CD14-positive monocyte (primary cell): ENCODE measurements at regions not wholly inside any gene's neighbourhood (a gene's known extent, or its start where the extent isn't known, plus 50 kb on each side); places are given as distances from the start of the nearest gene placed in this dataset.

Source experiments
- DNase-seq, 3 donors: peaks; one replicate each; pipeline ENCODE4 v3.0.0-alpha.2; 2011 to 2022
- H2AFZ ChIP-seq: 2 replicates; pipeline ENCODE4 v1.6.0; 2012; ENCODE audit warnings: mild to moderate bottlenecking, low read depth, low read length, inconsistent platforms; ENCODE audit not compliant: insufficient read depth, poor library complexity, severe bottlenecking
- H3K27ac ChIP-seq, 2 donors: 1 replicate in 1 of 2; 2 replicates in 1 of 2; pipeline ENCODE4 v1.5.1; 2012 to 2013; ENCODE audit warnings: low read length in 2 of 2, control low read depth in 1 of 2, inconsistent platforms in 1 of 2, low read depth in 1 of 2, mild to moderate bottlenecking in 1 of 2
- H3K27me3 ChIP-seq, 2 donors: one replicate each; pipeline versions ENCODE4 v1.6.0 to v1.6.1; 2011 to 2013; ENCODE audit warnings: low read length in 2 of 2; ENCODE audit not compliant: control insufficient read depth in 2 of 2, insufficient read depth in 2 of 2
- H3K36me3 ChIP-seq, 2 donors: replicated peaks in 1 of 2; 1 replicate in 1 of 2; 2 replicates in 1 of 2; pipeline versions ENCODE4 v1.5.1 to v1.6.1; 2012 to 2013; ENCODE audit warnings: low read length in 2 of 2, control low read depth in 1 of 2, inconsistent platforms in 1 of 2, mild to moderate bottlenecking in 1 of 2; ENCODE audit not compliant: insufficient read depth in 2 of 2, control insufficient read depth in 1 of 2
- H3K4me1 ChIP-seq, 2 donors: 1 replicate in 1 of 2; 2 replicates in 1 of 2; pipeline versions ENCODE4 v1.5.1 to v1.6.1; 2012 to 2013; ENCODE audit warnings: low read length in 2 of 2, control low read depth in 1 of 2, inconsistent platforms in 1 of 2, mild to moderate bottlenecking in 1 of 2, moderate library complexity in 1 of 2; ENCODE audit not compliant: insufficient read depth in 2 of 2, control insufficient read depth in 1 of 2
- H3K4me2 ChIP-seq: replicated peaks from 2 replicates; pipeline ENCODE3; 2012; ENCODE audit warnings: low read length, moderate library complexity, mild to moderate bottlenecking; ENCODE audit not compliant: poor library complexity, severe bottlenecking; ENCODE audit errors: extremely low read depth
- H3K4me3 ChIP-seq, 3 experiments: fragments of 200-600 bp in 1 of 3; sonication (generic) in 1 of 3; replicated peaks in 1 of 3; 1 replicate in 2 of 3; 2 replicates in 1 of 3; pipeline ENCODE4 v1.5.1; 2011 to 2013; ENCODE audit warnings: low read length in 3 of 3, mild to moderate bottlenecking in 3 of 3, control low read depth in 2 of 3, low read depth in 2 of 3, inconsistent platforms in 1 of 3, moderate library complexity in 1 of 3
- H3K79me2 ChIP-seq: 2 replicates; pipeline ENCODE4 v1.6.0; 2012; ENCODE audit warnings: mild to moderate bottlenecking, control low read depth, inconsistent platforms, low read length, moderate library complexity; ENCODE audit not compliant: insufficient read depth
- H3K9ac ChIP-seq: 2 replicates; pipeline ENCODE4 v1.6.0; 2017; ENCODE audit warnings: low read length, mild to moderate bottlenecking; ENCODE audit not compliant: insufficient read depth, poor library complexity, severe bottlenecking
- H3K9me3 ChIP-seq, 2 donors: replicated peaks in 1 of 2; 1 replicate in 1 of 2; 2 replicates in 1 of 2; pipeline versions ENCODE4 v1.5.1 to v1.6.1; 2012 to 2013; ENCODE audit warnings: low read length in 2 of 2, control low read depth in 1 of 2; ENCODE audit not compliant: control insufficient read depth in 1 of 2, insufficient read depth in 1 of 2
- H4K20me1 ChIP-seq: 2 replicates; pipeline ENCODE4 v1.6.0; 2012; ENCODE audit warnings: mild to moderate bottlenecking, low read length, control low read depth, moderate library complexity; ENCODE audit not compliant: insufficient read depth
- H3K27ac Mint-ChIP-seq, 7 donors: one replicate each; pipeline ENCODE4 v1.8.0; 2020; ENCODE audit warnings: mild to moderate bottlenecking in 7 of 7, mixed read lengths in 7 of 7, moderate library complexity in 6 of 7, inconsistent platforms in 2 of 7
- H3K27me3 Mint-ChIP-seq, 3 donors: one replicate each; pipeline ENCODE4 v1.8.0; 2021 to 2022; ENCODE audit warnings: low read depth in 3 of 3, mild to moderate bottlenecking in 3 of 3, mixed read lengths in 3 of 3, moderate library complexity in 3 of 3, inconsistent platforms in 1 of 3
- H3K36me3 Mint-ChIP-seq, 2 donors: one replicate each; pipeline ENCODE4 v1.8.0; 2020; ENCODE audit warnings: mixed read lengths in 2 of 2, inconsistent platforms in 1 of 2, mild to moderate bottlenecking in 1 of 2
- H3K4me1 Mint-ChIP-seq: one replicate; pipeline ENCODE4 v1.8.0; 2020; ENCODE audit warnings: mild to moderate bottlenecking, mixed read lengths
- H3K4me3 Mint-ChIP-seq, 2 donors: one replicate each; pipeline ENCODE4 v1.8.0; 2020; ENCODE audit warnings: mild to moderate bottlenecking in 2 of 2, mixed read lengths in 2 of 2, moderate library complexity in 1 of 2
- H3K9me3 Mint-ChIP-seq, 7 donors: one replicate each; pipeline ENCODE4 v1.8.0; 2020 to 2022; ENCODE audit warnings: mixed read lengths in 7 of 7, mild to moderate bottlenecking in 6 of 7, moderate library complexity in 6 of 7, inconsistent platforms in 2 of 7
- CTCF ChIP-seq: fragments of 200-600 bp; IDR thresholded peaks from one replicate; pipeline ENCODE4 v1.8.0; 2022; ENCODE audit warnings: antibody characterized with exemption, mild to moderate bottlenecking
- WGBS: methylation state at CpG from one replicate; pipeline ENCODE4 v1.1.5; 2013; ENCODE audit warnings: missing lambda C conversion rate; ENCODE audit not compliant: insufficient coverage; 5-methylcytosine and 5-hydroxymethylcytosine counted together
- intact Hi-C, 2 donors: fragments of 100-400 bp; cut with micrococcal nuclease; formaldehyde crosslinking; loops; one replicate each; pipeline versions ENCODE4 v1.15.0 to v1.15.1; 2023

- Mint-ChIP-seq H3K9me3 (no peaks in the 10 kb centered on the region), H3K4me3 (no peak overlapping the region), H3K36me3 (no peaks in the 10 kb centered on the region), H3K4me1 (no peaks in the 10 kb centered on the region), H3K27ac (no peak overlapping the region), H3K27me3 (peaks cover 0 to 4% (median 1%) of the 10 kb centered on the region in 3 donors)
- no peaks in the 10 kb centered on the region for H3K9me3 ChIP-seq
- H3K27ac ChIP-seq, result no peak overlapping the region
- no peak for DNase-seq
- H2AFZ ChIP-seq, result no peak overlapping the region
- no peak overlapping the region for H3K4me2 ChIP-seq
- H3K4me1 ChIP-seq, result no peaks in the 10 kb centered on the region
- intact Hi-C loops, result no loop called here
- H3K4me3 ChIP-seq, result no peak overlapping the region
- TF ChIP-seq CTCF, result no peak
- H3K27me3 ChIP-seq, result no peaks in the 10 kb centered on the region
- no CpG with 5 or more reads among the region's 1 CpG for WGBS
- no peak overlapping the region for H3K9ac ChIP-seq
- H3K79me2 ChIP-seq, result no peaks in the 10 kb centered on the region
- H3K36me3 ChIP-seq, result no peaks in the 10 kb centered on the region
- H4K20me1 ChIP-seq, result no peaks in the 10 kb centered on the region
These were observed 162.3 kb downstream of the TUSC7 start for GRCh38 chr3:116871905-116872304.

DNA sequence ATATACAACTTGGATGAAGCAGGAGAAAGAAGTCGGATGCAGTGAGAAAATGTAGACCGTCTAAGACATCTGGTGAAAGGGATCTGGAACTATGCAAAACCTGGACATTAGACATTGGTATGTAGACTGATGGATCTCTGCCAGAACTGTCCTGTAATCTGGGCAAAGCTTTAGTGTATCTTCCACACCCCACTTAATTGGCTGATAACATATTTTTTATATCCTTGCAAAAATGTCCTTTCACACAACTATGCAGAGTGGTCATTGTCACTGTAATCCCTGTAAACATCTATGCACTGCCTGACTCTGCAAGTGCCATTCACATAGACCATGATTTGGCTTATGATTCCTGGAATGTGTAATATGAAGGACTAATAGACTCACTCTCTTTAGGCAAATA, 163.1 kb downstream of the TUSC7 start:
- no peak overlapping the region for H3K27ac Mint-ChIP-seq
- H3K4me3 ChIP-seq, result no peak overlapping the region
- DNase-seq, result no peak
- no peak overlapping the region for H3K4me3 Mint-ChIP-seq
- no peaks in the 10 kb centered on the region for H3K36me3 Mint-ChIP-seq
- H3K9ac ChIP-seq, result no peak overlapping the region
- no peak overlapping the region for H3K4me2 ChIP-seq
- H3K79me2 ChIP-seq, result no peaks in the 10 kb centered on the region
- no peak for TF ChIP-seq CTCF
- no peak overlapping the region for H2AFZ ChIP-seq
- intact Hi-C loops, result no loop called here
- no peak overlapping the region for H3K27ac ChIP-seq
- H3K27me3 Mint-ChIP-seq, result peaks cover 0 to 3% (median 1%) of the 10 kb centered on the region in 3 donors
- WGBS, result 100% methylated on average over 1 of the region's 2 CpGs
- no peaks in the 10 kb centered on the region for H3K9me3 Mint-ChIP-seq
- H3K36me3 ChIP-seq, result no peaks in the 10 kb centered on the region
- no peaks in the 10 kb centered on the region for H3K4me1 ChIP-seq
- no peaks in the 10 kb centered on the region for H3K4me1 Mint-ChIP-seq
- H4K20me1 ChIP-seq, result no peaks in the 10 kb centered on the region
- no peaks in the 10 kb centered on the region for H3K9me3 ChIP-seq
- H3K27me3 ChIP-seq, result no peaks in the 10 kb centered on the region
